ENCODE measurements at regions not wholly inside any gene's neighbourhood (a gene's known extent, or its start where the extent isn't known, plus 50 kb on each side); places are given as distances from the start of the nearest gene placed in this dataset.

DNA sequence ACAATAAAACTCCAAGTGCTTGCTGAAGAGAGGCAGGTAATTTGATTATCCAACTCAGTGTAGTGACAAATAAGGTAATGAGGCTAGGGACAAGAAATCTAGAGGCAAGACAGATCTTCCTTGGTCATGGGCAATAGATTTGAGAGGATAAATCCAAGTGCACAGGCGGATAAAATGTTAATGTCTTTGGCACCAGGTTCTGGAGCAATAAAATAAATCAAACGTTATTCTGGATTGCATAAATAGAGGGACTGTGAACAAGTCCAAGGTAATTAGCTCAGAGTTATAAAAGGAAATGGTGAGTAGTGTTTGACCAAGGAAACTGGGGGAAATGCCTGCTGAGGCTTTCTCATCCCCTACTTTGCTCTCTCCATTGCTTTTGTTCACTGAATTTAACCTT, 329.3 kb upstream of the PROX1 start:
- Histone ChIP-seq H3K27me3 (ENCODE audit: control insufficient read depth, low read length) (no peaks in the 10 kb centered on the region), H3K4me2 (ENCODE audit: low read length) (no peak overlapping the region), H3K79me2 (ENCODE audit: control insufficient read depth, low read length) (no peaks in the 10 kb centered on the region), H3K9me2 (replicated peaks; ENCODE audit: control insufficient read depth, low read length) (no peaks in the 10 kb centered on the region), H3K9me3 (ENCODE audit: control insufficient read depth, insufficient read depth, low read length) (no peaks in the 10 kb centered on the region), H3F3A (ENCODE audit: control insufficient read depth, insufficient read depth) (no peaks in the 10 kb centered on the region), H3K36me3 (ENCODE audit: control insufficient read depth, low read length) (no peaks in the 10 kb centered on the region), H3K4me1 (ENCODE audit: control insufficient read depth, low read length) (no peaks in the 10 kb centered on the region), H4K20me1 (ENCODE audit: control insufficient read depth, insufficient read depth, low read depth, low read length) (no peaks in the 10 kb centered on the region), H3K27ac (ENCODE audit: low read depth, low read length) (no peak overlapping the region), H3K4me3 (ENCODE audit: low read length) (no peak overlapping the region)
- TF ChIP-seq, protein P1, sequence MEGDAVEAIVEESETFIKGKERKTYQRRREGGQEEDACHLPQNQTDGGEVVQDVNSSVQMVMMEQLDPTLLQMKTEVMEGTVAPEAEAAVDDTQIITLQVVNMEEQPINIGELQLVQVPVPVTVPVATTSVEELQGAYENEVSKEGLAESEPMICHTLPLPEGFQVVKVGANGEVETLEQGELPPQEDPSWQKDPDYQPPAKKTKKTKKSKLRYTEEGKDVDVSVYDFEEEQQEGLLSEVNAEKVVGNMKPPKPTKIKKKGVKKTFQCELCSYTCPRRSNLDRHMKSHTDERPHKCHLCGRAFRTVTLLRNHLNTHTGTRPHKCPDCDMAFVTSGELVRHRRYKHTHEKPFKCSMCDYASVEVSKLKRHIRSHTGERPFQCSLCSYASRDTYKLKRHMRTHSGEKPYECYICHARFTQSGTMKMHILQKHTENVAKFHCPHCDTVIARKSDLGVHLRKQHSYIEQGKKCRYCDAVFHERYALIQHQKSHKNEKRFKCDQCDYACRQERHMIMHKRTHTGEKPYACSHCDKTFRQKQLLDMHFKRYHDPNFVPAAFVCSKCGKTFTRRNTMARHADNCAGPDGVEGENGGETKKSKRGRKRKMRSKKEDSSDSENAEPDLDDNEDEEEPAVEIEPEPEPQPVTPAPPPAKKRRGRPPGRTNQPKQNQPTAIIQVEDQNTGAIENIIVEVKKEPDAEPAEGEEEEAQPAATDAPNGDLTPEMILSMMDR (IDR thresholded peaks at IDR 0.05; ENCODE audit: low read depth, low read length, poor library complexity, severe bottlenecking), result no peak
- no peak for TF ChIP-seq EZH2phosphoT487 (IDR thresholded peaks at IDR 0.05; ENCODE audit: borderline replicate concordance, low read length)

DNA sequence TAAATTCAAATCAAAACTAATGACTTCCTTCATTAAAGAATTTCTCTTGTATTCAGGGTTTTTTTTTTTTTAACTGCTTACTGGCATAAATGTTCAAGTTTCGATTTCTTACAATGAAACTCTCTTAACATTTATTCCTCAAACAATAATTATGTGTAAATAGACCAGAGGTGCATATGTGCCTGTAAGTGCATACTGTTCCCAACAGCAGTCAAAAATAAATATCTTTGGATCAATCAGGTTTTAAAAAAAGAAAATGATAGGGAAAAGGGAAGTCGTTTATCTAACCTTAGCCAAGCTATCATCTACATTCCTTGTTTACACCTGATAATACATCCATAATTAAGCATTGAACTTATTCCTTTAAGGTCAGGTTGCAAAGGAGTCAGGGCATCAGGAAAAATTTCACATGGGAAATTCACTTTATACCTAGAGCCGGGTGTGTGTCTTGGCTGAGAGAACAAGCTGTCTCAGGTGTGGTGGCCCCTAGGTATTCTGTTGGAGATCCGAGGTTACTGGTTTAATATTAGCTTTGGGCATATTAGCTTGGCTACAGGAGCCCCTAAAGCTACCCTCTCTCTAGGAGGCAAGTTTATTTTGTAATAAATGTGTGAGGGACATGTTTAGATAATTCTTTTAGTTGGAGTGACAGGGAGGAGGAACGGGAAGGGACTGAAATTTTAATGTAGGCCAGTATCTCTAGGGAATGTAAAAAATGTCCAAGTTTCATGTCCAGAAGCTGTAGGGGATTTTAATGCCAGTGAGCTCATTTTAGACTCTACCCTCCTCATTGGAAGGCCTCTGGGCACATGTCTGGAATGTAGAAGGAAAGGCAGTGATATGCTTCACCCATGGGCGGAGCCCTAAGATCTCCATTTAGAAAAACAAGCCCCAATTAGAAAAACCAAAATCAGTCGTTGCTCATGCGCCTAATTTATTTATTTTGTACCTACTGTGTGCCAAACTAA, 327.9 kb upstream of the PROX1 start:
- no peaks in the 10 kb centered on the region for H3K27me3 ChIP-seq (ENCODE audit: control insufficient read depth, low read length)
- TF ChIP-seq, protein P1 (IDR thresholded peaks at IDR 0.05; ENCODE audit: low read depth, low read length, poor library complexity, severe bottlenecking), result no peak
- TF ChIP-seq EZH2phosphoT487 (IDR thresholded peaks at IDR 0.05; ENCODE audit: borderline replicate concordance, low read length), result no peak

DNA sequence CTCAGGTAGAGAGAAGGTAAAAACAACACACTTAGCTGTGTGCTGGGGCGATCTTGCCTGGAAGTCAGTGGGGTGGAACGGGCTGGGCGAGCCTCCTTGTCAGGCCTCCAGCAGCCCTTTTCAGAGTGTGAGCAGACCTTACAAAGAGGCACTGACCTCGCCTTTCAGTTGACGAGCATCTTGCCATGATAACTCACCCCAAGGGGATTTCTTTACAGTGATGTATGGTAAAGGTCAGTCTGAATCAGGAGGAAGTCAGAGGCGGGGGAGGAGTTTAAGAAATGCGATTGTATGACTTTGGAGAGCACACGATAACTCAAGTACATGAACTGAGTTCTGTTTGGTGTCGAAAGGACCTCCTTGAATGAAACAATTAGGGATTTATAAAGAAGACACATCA, 326.5 kb upstream of the PROX1 start:
- Histone ChIP-seq H3K27ac (ENCODE audit: low read depth, low read length) (no peak overlapping the region), H3K4me1 (ENCODE audit: control insufficient read depth, low read length) (no peaks in the 10 kb centered on the region), H3K9me3 (ENCODE audit: control insufficient read depth, insufficient read depth, low read length) (no peaks in the 10 kb centered on the region), H3K79me2 (ENCODE audit: control insufficient read depth, low read length) (no peaks in the 10 kb centered on the region), H3F3A (ENCODE audit: control insufficient read depth, insufficient read depth) (no peaks in the 10 kb centered on the region), H3K27me3 (ENCODE audit: control insufficient read depth, low read length) (no peaks in the 10 kb centered on the region), H3K4me3 (ENCODE audit: low read length) (no peak overlapping the region), H3K4me2 (ENCODE audit: low read length) (no peak overlapping the region), H4K20me1 (ENCODE audit: control insufficient read depth, insufficient read depth, low read depth, low read length) (no peaks in the 10 kb centered on the region), H3K9me2 (replicated peaks; ENCODE audit: control insufficient read depth, low read length) (no peaks in the 10 kb centered on the region), H3K36me3 (ENCODE audit: control insufficient read depth, low read length) (no peaks in the 10 kb centered on the region)
- TF ChIP-seq, protein P1 (IDR thresholded peaks at IDR 0.05; ENCODE audit: low read depth, low read length, poor library complexity, severe bottlenecking), result no peak
- TF ChIP-seq EZH2phosphoT487 (IDR thresholded peaks at IDR 0.05; ENCODE audit: borderline replicate concordance, low read length), result no peak

More for the DNA sequence above, 327.9 kb upstream of the PROX1 start:
- Histone ChIP-seq H3K27ac (ENCODE audit: low read depth, low read length) (no peak overlapping the region), H3K4me1 (ENCODE audit: control insufficient read depth, low read length) (no peaks in the 10 kb centered on the region), H3F3A (ENCODE audit: control insufficient read depth, insufficient read depth) (no peaks in the 10 kb centered on the region), H3K79me2 (ENCODE audit: control insufficient read depth, low read length) (no peaks in the 10 kb centered on the region), H3K4me3 (ENCODE audit: low read length) (no peak overlapping the region), H4K20me1 (ENCODE audit: control insufficient read depth, insufficient read depth, low read depth, low read length) (no peaks in the 10 kb centered on the region), H3K9me2 (replicated peaks; ENCODE audit: control insufficient read depth, low read length) (no peaks in the 10 kb centered on the region), H3K4me2 (ENCODE audit: low read length) (no peak overlapping the region), H3K36me3 (ENCODE audit: control insufficient read depth, low read length) (no peaks in the 10 kb centered on the region), H3K9me3 (ENCODE audit: control insufficient read depth, insufficient read depth, low read length) (no peaks in the 10 kb centered on the region)
